HL-60 (cell line): ENCODE measurements at regions not wholly inside any gene's neighbourhood (a gene's known extent, or its start where the extent isn't known, plus 50 kb on each side); places are given as distances from the start of the nearest gene placed in this dataset.

Experiments
- CTCF ChIP-seq: IDR thresholded peaks from one replicate; pipeline ENCODE4 v1.5.1; 2011; ENCODE audit warnings: low read length, control low read depth, inconsistent platforms; ENCODE audit not compliant: insufficient read depth
- POLR2AphosphoS5 ChIP-seq: IDR thresholded peaks from 2 replicates; pipeline ENCODE4 v1.6.1; 2012; ENCODE audit warnings: low read depth

GRCh38 chr5:50299896-50300295 lies 141.2 kb downstream of the EMB start:
- TF ChIP-seq CTCF (no peak), POLR2AphosphoS5 (no peak)
